ENCODE measurements at regions not wholly inside any gene's neighbourhood (a gene's known extent, or its start where the extent isn't known, plus 50 kb on each side); places are given as distances from the start of the nearest gene placed in this dataset.
A peak's percentile ranks its signal among the peaks of the same experiment; 100 is the strongest.

GRCh38 chr6:21664314-21665109 is 71.0 kb downstream of the SOX4 start:
- POLR2A ChIA-PET, result no interaction called here
- H3K27me3 ChIP-seq (ENCODE audit: control insufficient read depth, insufficient read depth, low read length), result no peaks in the 10 kb centered on the region
- in situ Hi-C loops (cut with HindIII; ENCODE audit: low pct_unique_long_range_greater_than_20kb, low sequenced_read_pairs) (no loop called here), intact Hi-C loops (cut with micrococcal nuclease; ENCODE audit: unreplicated experiment) (no loop called here)
- H3K9me3 ChIP-seq (ENCODE audit: control insufficient read depth, insufficient read depth, low read depth, low read length), result no peaks in the 10 kb centered on the region
- H3K4me3 ChIP-seq (ENCODE audit: low read depth in 2 of 2, low read length in 2 of 2), result peak overlapping the region; percentile 33 to 78
- H3K36me3 ChIP-seq (ENCODE audit: control insufficient read depth, insufficient read depth, low read length), result no peaks in the 10 kb centered on the region
- no peak for DNase-seq (ENCODE audit: low read depth, low spot score)
- TF ChIP-seq REST (IDR thresholded peaks at IDR 0.05; ENCODE audit: insufficient read depth in 1 of 2, low read depth in 2 of 2, low read length in 1 of 2), result no peak
- TF ChIP-seq POLR2AphosphoS5 (IDR thresholded peaks at IDR 0.05; ENCODE audit: low read depth, low read length), result no peak
- TF ChIP-seq TCF7L2 (IDR thresholded peaks at IDR 0.05; ENCODE audit: low read depth, low read length), result peak; percentile 82
- TF ChIP-seq CTCF (IDR thresholded peaks at IDR 0.05), result no peak
- no peaks in the 10 kb centered on the region; the same call in none of the 2 replicates for H3K4me1 ChIP-seq (ENCODE audit: control insufficient read depth, insufficient read depth, low read length)
- CTCF ChIA-PET, result no interaction called here
- no TSS peak for BruUV-seq (replicated peaks)
- peak; percentile 63 for ATAC-seq
- H3K27ac ChIP-seq (ENCODE audit: low read length), result no peak overlapping the region; the same call in 1 of the 2 replicates

DNA sequence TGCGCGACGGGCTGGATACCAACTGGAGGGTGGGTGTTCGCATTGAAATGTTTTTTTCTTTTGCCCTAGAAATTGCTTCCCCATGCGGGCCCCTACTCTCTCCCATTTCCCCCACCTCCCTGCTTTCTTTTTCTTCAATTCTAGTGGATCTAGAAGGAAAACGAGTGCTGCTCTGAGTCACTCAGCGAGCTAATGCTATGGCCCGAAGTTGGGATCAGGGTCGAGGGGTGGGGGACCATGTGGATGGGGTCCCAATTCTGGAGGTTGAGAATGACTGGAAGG is 71.5 kb downstream of the SOX4 start:
- H3K4me3 ChIP-seq (ENCODE audit: low read depth in 2 of 2, low read length in 2 of 2), result peak overlapping the region; percentile 33 to 78; a peak in 3 of 4 replicates
- TF ChIP-seq POLR2AphosphoS5 (IDR thresholded peaks at IDR 0.05; ENCODE audit: low read depth, low read length) (no peak), TCF7L2 (IDR thresholded peaks at IDR 0.05; ENCODE audit: low read depth, low read length) (no peak), CTCF (IDR thresholded peaks at IDR 0.05) (no peak), REST (IDR thresholded peaks at IDR 0.05; ENCODE audit: insufficient read depth in 1 of 2, low read depth in 2 of 2, low read length in 1 of 2) (no peak), SIN3A (IDR thresholded peaks at IDR 0.05; ENCODE audit: borderline replicate concordance, insufficient read depth, low read depth, low read length) (no peak)
- in situ Hi-C loops (cut with HindIII; ENCODE audit: low pct_unique_long_range_greater_than_20kb, low sequenced_read_pairs) (no loop called here), intact Hi-C loops (cut with micrococcal nuclease; ENCODE audit: unreplicated experiment) (no loop called here)
- ATAC-seq (no peak; the same call in 1 of the 2 replicates), DNase-seq (ENCODE audit: low read depth, low spot score) (no peak)
- ChIA-PET CTCF (no interaction called here), POLR2A (no interaction called here)
- H3K27me3 ChIP-seq (ENCODE audit: control insufficient read depth, insufficient read depth, low read length), result no peaks in the 10 kb centered on the region
- no peaks in the 10 kb centered on the region for H3K9me3 ChIP-seq (ENCODE audit: control insufficient read depth, insufficient read depth, low read depth, low read length)
- H3K27ac ChIP-seq (ENCODE audit: low read length), result no peak overlapping the region
- H3K36me3 ChIP-seq (ENCODE audit: control insufficient read depth, insufficient read depth, low read length), result no peaks in the 10 kb centered on the region
- no TSS peak for BruUV-seq (replicated peaks)
- H3K4me1 ChIP-seq (ENCODE audit: control insufficient read depth, insufficient read depth, low read length), result no peaks in the 10 kb centered on the region; the same call in none of the 2 replicates
